Pancreas (tissue), 10 donors: ENCODE measurements at regions not wholly inside any gene's neighbourhood (a gene's known extent, or its start where the extent isn't known, plus 50 kb on each side); places are given as distances from the start of the nearest gene placed in this dataset.

ENCODE experiments used
- ATAC-seq, 4 donors: fragments of 200-7000 bp; cut with Tn5 transposase; one replicate each; pipeline versions ENCODE4 v1.8.0 to v1.9.1; 2020; ENCODE audit warnings: mild to moderate bottlenecking in 4 of 4, moderate library complexity in 4 of 4
- DNase-seq, 6 donors: peaks; one replicate each; pipeline ENCODE4 v3.0.0-alpha.2; 2020
- FAIRE-seq: peaks from 2 replicates; lab custom pipeline; 2012; peaks lifted over from hg19 to GRCh38; lab: Jason Lieb, UNC
- H3K27ac ChIP-seq, 4 donors: fragments of 200-600 bp; sonication (generic); 1 replicate in 3 of 4; 2 replicates in 1 of 4; pipeline versions ENCODE4 v1.5.0 to v1.8.0; 2020
- H3K27me3 ChIP-seq, 4 donors: fragments of 200-600 bp; one replicate each; pipeline ENCODE4 v1.8.0; 2021
- H3K36me3 ChIP-seq, 3 donors: fragments of 200-600 bp; sonication (generic) in 1 of 3; one replicate each; pipeline versions ENCODE4 v1.5.0 to v1.8.0; 2020 to 2021
- H3K4me1 ChIP-seq, 3 donors: fragments of 200-600 bp; one replicate each; pipeline ENCODE4 v1.8.0; 2021
- H3K4me3 ChIP-seq, 4 donors: fragments of 200-600 bp; sonication (generic) in 2 of 4; one replicate each; pipeline versions ENCODE4 v1.5.0 to v1.8.0; 2020 to 2021
- H3K9me3 ChIP-seq, 4 donors: fragments of 200-600 bp; one replicate each; pipeline ENCODE4 v1.8.0; 2021
- CTCF ChIP-seq, 4 donors: fragments of 200-600 bp; sonication (generic) in 3 of 4; IDR thresholded peaks; one replicate each; pipeline versions ENCODE4 v1.5.0 to v1.8.0; 2021; ENCODE audit warnings: antibody characterized with exemption in 4 of 4
- WGBS, 2 donors: extraction: QIAGEN DNeasy Blood & Tissue Kit; methylation state at CpG; one replicate each; pipeline ENCODE4 v1.1.7; 2013; 5-methylcytosine and 5-hydroxymethylcytosine counted together
- intact Hi-C, 3 donors: fragments of 100-400 bp; cut with DNase I; formaldehyde crosslinking; loops; one replicate each; pipeline versions ENCODE4 v1.11.1 to v1.14.2; 2022
- donor health status: healthy with polysubstance abuse.
- donor health status: DM: no; HTN: no; CAD: no; lungs with moderate emphysema.
- donor health status: DM: no; HTN: no; CAD: no.
- donor health status: control.
- donor health status: control.
- donor health status: Bipolar disorder and iron deficiency.
- donor health status: DM: yes; HTN: yes; CAD: no.
- donor health status: DM: no; HTN: no; CAD: no.
- donor health status: DM: no; HTN: no; CAD: no.
- donor health status: DM: yes; HTN: yes; CAD: no.

GRCh38 chr11:134882141-134882540, 470.1 kb upstream of the B3GAT1 start:
- ATAC-seq (no peak), DNase-seq (no peak), FAIRE-seq (no peak)
- no peaks in the 10 kb centered on the region for H3K4me1 ChIP-seq
- intact Hi-C loops, result no loop called here
- peaks cover 0 to 5% (median 0%) of the 10 kb centered on the region in 4 donors for H3K27me3 ChIP-seq
- no peaks in the 10 kb centered on the region for H3K9me3 ChIP-seq
- no peak overlapping the region for H3K27ac ChIP-seq
- no peak for TF ChIP-seq CTCF (IDR thresholded peaks at IDR 0.05)
- H3K4me3 ChIP-seq, result no peak overlapping the region
- H3K36me3 ChIP-seq, result no peaks in the 10 kb centered on the region
- WGBS, 2 donors, result 59 to 82% methylated on average over 11 of the region's 11 CpGs

DNA sequence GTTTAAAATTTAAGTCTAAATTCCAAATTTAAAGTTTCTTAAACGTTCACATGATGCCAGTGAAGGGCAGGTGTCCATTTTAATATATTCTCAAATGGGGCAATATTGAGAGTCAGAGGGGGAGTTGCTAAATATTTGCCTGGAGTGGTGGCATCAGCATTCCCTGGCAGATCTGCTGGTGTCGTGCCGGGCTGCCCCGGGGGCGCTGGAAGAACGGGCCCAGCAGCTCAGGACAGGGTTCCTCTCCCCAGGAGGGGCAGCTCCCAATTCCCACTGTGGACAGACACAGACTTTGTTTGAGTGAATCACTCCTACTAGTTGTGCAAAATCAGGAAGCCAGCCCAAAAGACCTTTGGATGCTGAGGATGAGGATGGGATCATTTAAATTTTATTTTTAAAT, 468.7 kb upstream of the B3GAT1 start:
- no peaks in the 10 kb centered on the region for H3K36me3 ChIP-seq
- H3K27ac ChIP-seq, result no peak overlapping the region
- no peak overlapping the region for H3K4me3 ChIP-seq
- FAIRE-seq (no peak), DNase-seq (no peak), ATAC-seq (no peak)
- peaks cover 0 to 5% (median 0%) of the 10 kb centered on the region in 4 donors for H3K27me3 ChIP-seq
- 72% methylated on average over 6 of the region's 6 CpGs for WGBS, 2 donors
- H3K4me1 ChIP-seq, result no peaks in the 10 kb centered on the region
- no peaks in the 10 kb centered on the region for H3K9me3 ChIP-seq
- intact Hi-C loops, result no loop called here
- no peak for TF ChIP-seq CTCF (IDR thresholded peaks at IDR 0.05)

DNA sequence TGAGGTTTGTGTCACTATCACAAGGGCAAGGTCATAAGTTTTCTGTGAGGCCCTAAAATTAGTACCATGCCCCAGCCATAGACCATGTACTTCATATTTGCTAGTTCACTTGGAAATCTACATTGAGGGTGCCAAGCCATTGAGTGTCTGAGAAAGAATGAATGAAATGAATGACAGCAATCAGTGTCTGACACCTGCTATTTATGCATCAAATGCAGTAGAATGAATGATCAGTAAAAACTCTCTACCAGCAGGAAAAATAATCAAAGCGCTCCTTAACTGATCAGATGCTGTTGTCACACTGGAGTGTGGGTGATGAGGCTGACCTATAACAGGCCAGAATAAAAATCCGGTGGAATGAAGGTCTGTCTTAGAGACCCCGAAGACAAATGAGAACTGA, 467.9 kb upstream of the B3GAT1 start:
- Histone ChIP-seq H3K36me3 (no peaks in the 10 kb centered on the region), H3K9me3 (no peaks in the 10 kb centered on the region), H3K4me1 (no peaks in the 10 kb centered on the region), H3K27me3 (peaks cover 0 to 5% (median 0%) of the 10 kb centered on the region in 4 donors), H3K4me3 (no peak overlapping the region), H3K27ac (no peak overlapping the region)
- TF ChIP-seq CTCF (IDR thresholded peaks at IDR 0.05), result no peak
- DNase-seq, result no peak
- FAIRE-seq, result no peak
- 55 to 85% methylated on average over 3 of the region's 3 CpGs for WGBS, 2 donors
- intact Hi-C loops, result no loop called here
- ATAC-seq, result no peak

GRCh38 chr11:134879341-134879740, 467.3 kb upstream of the B3GAT1 start:
- no peaks in the 10 kb centered on the region for H3K4me1 ChIP-seq
- intact Hi-C loops, result no loop called here
- 45 to 73% methylated on average over 4 of the region's 4 CpGs for WGBS, 2 donors
- no peak overlapping the region for H3K4me3 ChIP-seq
- H3K27me3 ChIP-seq, result peaks cover 0 to 5% (median 0%) of the 10 kb centered on the region in 4 donors
- TF ChIP-seq CTCF (IDR thresholded peaks at IDR 0.05), result no peak
- no peak for FAIRE-seq
- H3K36me3 ChIP-seq, result no peaks in the 10 kb centered on the region
- no peak for ATAC-seq
- no peak overlapping the region for H3K27ac ChIP-seq
- no peak for DNase-seq
- no peaks in the 10 kb centered on the region for H3K9me3 ChIP-seq

DNA sequence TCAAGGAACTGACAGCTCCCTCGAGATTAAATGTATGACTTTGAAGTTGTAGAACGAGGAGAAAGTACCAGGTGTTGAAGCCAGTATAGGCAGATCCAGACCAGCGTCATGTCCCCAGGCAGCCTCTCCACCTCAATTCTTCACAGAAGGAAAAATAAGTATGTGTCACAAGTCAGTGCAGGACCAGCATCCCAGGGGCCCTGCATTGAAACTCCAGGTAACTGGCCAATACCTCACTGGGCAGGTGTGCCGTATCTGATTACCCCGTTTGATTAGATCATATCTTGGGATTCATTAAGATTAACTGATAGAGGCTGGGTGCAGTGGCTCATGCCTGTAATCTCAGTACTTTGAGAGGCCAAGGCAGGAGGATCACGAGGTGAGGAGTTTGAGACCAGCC, 466.7 kb upstream of the B3GAT1 start:
- Histone ChIP-seq H3K36me3 (no peaks in the 10 kb centered on the region), H3K27me3 (peaks cover 0 to 5% (median 0%) of the 10 kb centered on the region in 4 donors), H3K4me3 (no peak overlapping the region), H3K9me3 (no peaks in the 10 kb centered on the region), H3K27ac (no peak overlapping the region), H3K4me1 (no peaks in the 10 kb centered on the region)
- DNase-seq (no peak), FAIRE-seq (no peak), ATAC-seq (no peak)
- 37 to 53% methylated on average over 6 of the region's 6 CpGs for WGBS, 2 donors
- no peak for TF ChIP-seq CTCF (IDR thresholded peaks at IDR 0.05)
- intact Hi-C loops, result no loop called here
